ENCODE measurements at regions not wholly inside any gene's neighbourhood (a gene's known extent, or its start where the extent isn't known, plus 50 kb on each side); places are given as distances from the start of the nearest gene placed in this dataset.
"Not testable (repeated sequence)": the region's sequence is repeated elsewhere in the genome, so short reads cannot be mapped to it uniquely, and the experiment has no call there.

GRCh38 chr3:81170298-81170697, 591.1 kb downstream of the GBE1 start:
- DNase-seq = no peak

- DNase-seq = no peak
Observed at GRCh38 chr3:81164806-81165205, 596.6 kb downstream of the GBE1 start.

- no peak for DNase-seq
Observed at GRCh38 chr3:81161851-81162250, 599.6 kb downstream of the GBE1 start.

GRCh38 chr3:81161100-81161499, 600.3 kb downstream of the GBE1 start:
- DNase-seq = no peak

- DNase-seq = no peak
Observed at GRCh38 chr3:81154611-81155143, 606.8 kb downstream of the GBE1 start.

- no peak for DNase-seq
Observed at GRCh38 chr3:81152156-81152555, 609.3 kb downstream of the GBE1 start.

- DNase-seq = no peak
Observed at GRCh38 chr3:81132995-81133394, 628.5 kb downstream of the GBE1 start.

- no peak for DNase-seq
Observed at GRCh38 chr3:81105789-81106488, 655.5 kb downstream of the GBE1 start.

GRCh38 chr3:81105206-81105605, 656.2 kb downstream of the GBE1 start:
- no peak for DNase-seq

- DNase-seq = no peak
Observed at GRCh38 chr3:81097889-81098288, 663.6 kb downstream of the GBE1 start.

GRCh38 chr3:81095956-81096355, 665.5 kb downstream of the GBE1 start:
- DNase-seq = no peak

- no peak for DNase-seq
Observed at GRCh38 chr3:81094986-81095385, 666.5 kb downstream of the GBE1 start.

GRCh38 chr3:81087607-81088006, 673.8 kb downstream of the GBE1 start:
- no peak for DNase-seq

GRCh38 chr3:81086348-81086747, 675.1 kb downstream of the GBE1 start:
- no peak for DNase-seq

- DNase-seq = no peak
Observed at GRCh38 chr3:81080608-81081007, 680.8 kb downstream of the GBE1 start.

GRCh38 chr3:81072591-81072990, 688.9 kb downstream of the GBE1 start:
- DNase-seq = no peak

- no peak for DNase-seq
Observed at GRCh38 chr3:81068546-81068945, 692.9 kb downstream of the GBE1 start.

GRCh38 chr3:81063896-81064295, 697.5 kb downstream of the GBE1 start:
- DNase-seq = no peak

GRCh38 chr3:81051133-81051532, 710.3 kb downstream of the GBE1 start:
- not testable (repeated sequence) for DNase-seq

GRCh38 chr3:81048058-81048665, 713.3 kb downstream of the GBE1 start:
- DNase-seq = no peak

GRCh38 chr3:81045976-81046375, 715.5 kb downstream of the GBE1 start:
- no peak for DNase-seq

- no peak for DNase-seq
Observed at GRCh38 chr3:81045246-81045645, 716.2 kb downstream of the GBE1 start.

GRCh38 chr3:81043660-81044199, 717.7 kb downstream of the GBE1 start:
- no peak for DNase-seq

GRCh38 chr3:81043009-81043408, 718.4 kb downstream of the GBE1 start:
- DNase-seq = no peak

All from CD4-positive, alpha-beta T cell treated with Interleukin-4 for 4 hours (primary cell).